HEK293 (cell line): ENCODE measurements at regions not wholly inside any gene's neighbourhood (a gene's known extent, or its start where the extent isn't known, plus 50 kb on each side); places are given as distances from the start of the nearest gene placed in this dataset.

Experiments
- CTCF ChIA-PET: fragments of 350-600 bp; formaldehyde crosslinking; extraction: SDS; loops from one replicate; lab custom pipeline; 2021; ENCODE audit warnings: antibody characterized with exemption; lab: Yijun Ruan, JAX
- POLR2A ChIA-PET: fragments of 300-600 bp; formaldehyde crosslinking; extraction: SDS; loops from one replicate; lab custom pipeline; 2020; ENCODE audit warnings: antibody characterized with exemption, inconsistent platforms; lab: Yijun Ruan, JAX
- H3K27ac ChIP-seq: fragments of 200-500 bp; sonication (Bioruptor generic); 2 replicates; pipeline ENCODE4 v1.5.1; 2014; ENCODE audit warnings: low read depth, low read length, control low read depth, inconsistent platforms; ENCODE audit errors: extremely low read depth
- H3K36me3 ChIP-seq, 2 experiments: fragments of 200-500 bp in 1 of 2; sonication (Bioruptor generic) in 1 of 2; 1 replicate in 1 of 2; 2 replicates in 1 of 2; pipeline ENCODE4 v1.5.1; 2014 to 2017; ENCODE audit warnings: inconsistent platforms in 2 of 2, low read length in 2 of 2; ENCODE audit not compliant: control insufficient read depth in 2 of 2, insufficient read depth in 1 of 2
- H3K4me1 ChIP-seq: fragments of 200-500 bp; sonication (Bioruptor generic); 2 replicates; pipeline ENCODE4 v1.5.1; 2014; ENCODE audit warnings: mild to moderate bottlenecking, low read length, inconsistent platforms; ENCODE audit not compliant: control insufficient read depth, insufficient read depth
- H3K4me3 ChIP-seq: 2 replicates; pipeline ENCODE4 v1.5.1; 2011; ENCODE audit warnings: low read depth, mild to moderate bottlenecking, control low read depth, low read length, moderate library complexity
- H3K9me3 ChIP-seq: fragments of 200-500 bp; sonication (Bioruptor generic); 2 replicates; pipeline ENCODE4 v1.5.1; 2014; ENCODE audit warnings: low read depth, low read length, inconsistent platforms; ENCODE audit not compliant: control insufficient read depth, insufficient read depth
- EGR2 ChIP-seq: fragments of 450-650 bp; formaldehyde crosslinking; IDR thresholded peaks from 2 replicates; pipeline ENCODE4 v1.5.1; 2016; ENCODE audit warnings: low read depth, missing biosample characterization, missing genetic modification characterization
- FEZF1 ChIP-seq: fragments of 450-650 bp; formaldehyde crosslinking; IDR thresholded peaks from 2 replicates; pipeline ENCODE4 v1.5.1; 2016; ENCODE audit warnings: missing biosample characterization, missing genetic modification characterization
- GLIS1 ChIP-seq: fragments of 450-650 bp; formaldehyde crosslinking; IDR thresholded peaks from 2 replicates; pipeline ENCODE4 v1.5.1; 2016; ENCODE audit warnings: missing biosample characterization, missing genetic modification characterization
- HIC1 ChIP-seq: fragments of 450-650 bp; formaldehyde crosslinking; IDR thresholded peaks from 2 replicates; pipeline ENCODE4 v1.5.1; 2016; ENCODE audit warnings: missing biosample characterization, missing genetic modification characterization
- HOXA7 ChIP-seq: sonication (generic); formaldehyde crosslinking; IDR thresholded peaks from 2 replicates; pipeline ENCODE4 v1.8.1; 2022; ENCODE audit warnings: missing genetic modification reagents, borderline replicate concordance
- KLF8 ChIP-seq: fragments of 450-650 bp; formaldehyde crosslinking; IDR thresholded peaks from 2 replicates; pipeline ENCODE4 v1.5.1; 2016; ENCODE audit warnings: missing biosample characterization, missing genetic modification characterization
- WT1 ChIP-seq: fragments of 450-650 bp; formaldehyde crosslinking; IDR thresholded peaks from 2 replicates; pipeline ENCODE4 v1.5.1; 2016; ENCODE audit warnings: missing biosample characterization, missing genetic modification characterization
- ZEB2 ChIP-seq: fragments of 450-650 bp; formaldehyde crosslinking; IDR thresholded peaks from 2 replicates; pipeline ENCODE4 v1.5.1; 2016; ENCODE audit warnings: missing biosample characterization, missing genetic modification characterization
- ZIC2 ChIP-seq: fragments of 450-650 bp; formaldehyde crosslinking; IDR thresholded peaks from 2 replicates; pipeline ENCODE4 v1.5.1; 2016; ENCODE audit warnings: missing biosample characterization, missing genetic modification characterization
- ZNF133 ChIP-seq: fragments of 450-650 bp; formaldehyde crosslinking; IDR thresholded peaks from 2 replicates; pipeline ENCODE4 v1.5.1; 2016; ENCODE audit warnings: missing biosample characterization, missing genetic modification characterization
- ZNF169 ChIP-seq: fragments of 450-650 bp; formaldehyde crosslinking; IDR thresholded peaks from 2 replicates; pipeline ENCODE4 v1.5.1; 2016; ENCODE audit warnings: missing biosample characterization, missing genetic modification characterization
- ZNF184 ChIP-seq: fragments of 450-650 bp; IDR thresholded peaks from 2 replicates; pipeline ENCODE4 v1.5.1; 2018; ENCODE audit warnings: missing biosample characterization, mild to moderate bottlenecking, missing genetic modification characterization
- ZNF24 ChIP-seq: fragments of 450-650 bp; formaldehyde crosslinking; IDR thresholded peaks from 2 replicates; pipeline ENCODE4 v1.5.1; 2016; ENCODE audit warnings: missing biosample characterization, missing genetic modification characterization
- ZNF341 ChIP-seq: fragments of 450-650 bp; formaldehyde crosslinking; IDR thresholded peaks from 2 replicates; pipeline ENCODE4; 2016; ENCODE audit warnings: low read depth, missing biosample characterization, missing genetic modification characterization
- ZNF394 ChIP-seq: fragments of 450-650 bp; formaldehyde crosslinking; IDR thresholded peaks from 2 replicates; pipeline ENCODE4 v1.5.1; 2016; ENCODE audit warnings: missing biosample characterization, missing genetic modification characterization, mild to moderate bottlenecking, moderate library complexity, borderline replicate concordance
- ZNF544 ChIP-seq: fragments of 450-650 bp; formaldehyde crosslinking; IDR thresholded peaks from 2 replicates; pipeline ENCODE4 v1.5.0; 2017; ENCODE audit warnings: missing biosample characterization, missing genetic modification characterization
- ZNF600 ChIP-seq: fragments of 450-650 bp; formaldehyde crosslinking; IDR thresholded peaks from 2 replicates; pipeline ENCODE4 v1.5.1; 2016; ENCODE audit warnings: missing biosample characterization, missing genetic modification characterization
- ZNF658 ChIP-seq: fragments of 450-650 bp; formaldehyde crosslinking; IDR thresholded peaks from 2 replicates; pipeline ENCODE4; 2016; ENCODE audit warnings: missing biosample characterization, missing genetic modification characterization
- ZNF677 ChIP-seq: fragments of 450-650 bp; IDR thresholded peaks from 2 replicates; pipeline ENCODE4 v1.5.0; 2018; ENCODE audit warnings: missing biosample characterization, mild to moderate bottlenecking, missing genetic modification characterization, moderate library complexity
- ZNF785 ChIP-seq: fragments of 450-650 bp; formaldehyde crosslinking; IDR thresholded peaks from 2 replicates; pipeline ENCODE4 v1.5.1; 2016; ENCODE audit warnings: missing biosample characterization, missing genetic modification characterization
- ZSCAN16 ChIP-seq: fragments of 450-650 bp; formaldehyde crosslinking; IDR thresholded peaks from 2 replicates; pipeline ENCODE4 v1.5.1; 2016; ENCODE audit warnings: missing biosample characterization, missing genetic modification characterization
- TF ChIP-seq, protein P1 (sequence below): fragments of 450-650 bp; IDR thresholded peaks from 2 replicates; pipeline ENCODE4 v1.5.1; 2018; ENCODE audit warnings: missing biosample characterization, mild to moderate bottlenecking, missing genetic modification characterization
- TF ChIP-seq, protein P2 (sequence below): fragments of 450-650 bp; formaldehyde crosslinking; IDR thresholded peaks from 2 replicates; pipeline ENCODE4 v1.5.1; 2016; ENCODE audit warnings: missing biosample characterization, missing genetic modification characterization
- TF ChIP-seq, protein P3 (sequence below): fragments of 450-650 bp; formaldehyde crosslinking; IDR thresholded peaks from 2 replicates; pipeline ENCODE4 v1.5.1; 2016; ENCODE audit warnings: missing biosample characterization, missing genetic modification characterization
- TF ChIP-seq, protein P4 (sequence below): fragments of 450-650 bp; IDR thresholded peaks from 2 replicates; pipeline ENCODE4 v1.5.1; 2018; ENCODE audit warnings: missing biosample characterization, missing genetic modification characterization
- TF ChIP-seq, protein P5 (sequence below): fragments of 450-650 bp; formaldehyde crosslinking; IDR thresholded peaks from 2 replicates; pipeline ENCODE4 v1.5.1; 2016; ENCODE audit warnings: missing biosample characterization, missing genetic modification characterization
- TF ChIP-seq, protein P6 (sequence below): fragments of 450-650 bp; formaldehyde crosslinking; optimal IDR thresholded peaks from 2 replicates; pipeline ENCODE3; 2016; ENCODE audit warnings: missing biosample characterization, mild to moderate bottlenecking, missing genetic modification characterization

DNA sequence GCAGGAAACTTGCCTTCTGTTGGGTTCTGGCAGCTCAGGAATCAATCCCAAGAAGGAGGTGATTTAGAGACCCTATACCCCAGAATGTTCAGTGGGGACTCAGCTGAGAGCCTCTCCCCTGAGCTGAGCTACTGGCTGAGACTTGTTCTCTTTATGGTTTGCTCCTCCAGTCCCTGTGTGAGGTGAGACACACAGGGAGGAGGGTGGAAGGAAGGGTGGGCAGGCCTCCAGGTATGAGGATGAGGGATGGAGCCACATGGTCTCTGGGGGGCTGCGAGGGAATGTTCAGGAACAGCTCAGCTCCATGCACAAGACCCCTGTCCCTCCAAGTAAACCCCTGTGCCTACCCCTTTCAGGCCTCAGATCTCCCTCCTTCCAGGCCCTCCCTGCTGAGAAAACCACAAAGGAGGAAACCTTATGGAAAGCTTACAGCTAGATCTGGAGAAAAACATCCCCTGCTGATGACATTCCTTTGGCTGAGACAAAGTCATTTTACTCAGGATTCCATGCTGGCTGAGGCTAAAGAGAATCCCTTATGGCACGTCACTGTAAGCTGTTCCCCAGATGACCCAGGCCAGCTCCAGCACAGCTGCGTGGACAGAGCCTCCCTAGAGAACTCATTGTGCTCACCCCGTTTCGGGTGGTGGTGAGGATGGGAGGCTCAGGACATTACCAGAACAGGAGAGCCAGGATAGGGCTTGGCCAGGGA, 91.5 kb upstream of the IPO9 start:
- POLR2A ChIA-PET: no interaction called here
- TF ChIP-seq FEZF1 (tag by site-specific recombination) (no peak), ZSCAN16 (tag by site-specific recombination) (peak; percentile 88), HIC1 (no peak), ZNF184 (tag by site-specific recombination) (no peak), ZIC2 (tag by site-specific recombination) (peak; percentile 87), EGR2 (no peak), ZNF785 (no peak), ZNF169 (tag by site-specific recombination) (no peak), ZNF133 (tag by site-specific recombination) (no peak), WT1 (0 out of 2 replicates have a peak, but pooled peaks have one; percentile 21), GLIS1 (tag by site-specific recombination) (peak; percentile 82), ZNF658 (tag by site-specific recombination) (no peak), ZNF394 (no peak), ZNF677 (tag by site-specific recombination) (no peak), ZNF341 (tag by site-specific recombination) (no peak), ZNF544 (tag by site-specific recombination) (no peak), ZNF24 (tag by site-specific recombination) (no peak), KLF8 (tag by site-specific recombination) (no peak), ZEB2 (no peak), ZNF600 (tag by site-specific recombination) (peak; percentile 57), HOXA7 (CRISPR knock-in tag) (no peak)
- TF ChIP-seq, protein P1, sequence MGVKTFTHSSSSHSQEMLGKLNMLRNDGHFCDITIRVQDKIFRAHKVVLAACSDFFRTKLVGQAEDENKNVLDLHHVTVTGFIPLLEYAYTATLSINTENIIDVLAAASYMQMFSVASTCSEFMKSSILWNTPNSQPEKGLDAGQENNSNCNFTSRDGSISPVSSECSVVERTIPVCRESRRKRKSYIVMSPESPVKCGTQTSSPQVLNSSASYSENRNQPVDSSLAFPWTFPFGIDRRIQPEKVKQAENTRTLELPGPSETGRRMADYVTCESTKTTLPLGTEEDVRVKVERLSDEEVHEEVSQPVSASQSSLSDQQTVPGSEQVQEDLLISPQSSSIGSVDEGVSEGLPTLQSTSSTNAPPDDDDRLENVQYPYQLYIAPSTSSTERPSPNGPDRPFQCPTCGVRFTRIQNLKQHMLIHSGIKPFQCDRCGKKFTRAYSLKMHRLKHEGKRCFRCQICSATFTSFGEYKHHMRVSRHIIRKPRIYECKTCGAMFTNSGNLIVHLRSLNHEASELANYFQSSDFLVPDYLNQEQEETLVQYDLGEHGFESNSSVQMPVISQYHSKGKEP (tag by site-specific recombination): no peak
- TF ChIP-seq, protein P2, sequence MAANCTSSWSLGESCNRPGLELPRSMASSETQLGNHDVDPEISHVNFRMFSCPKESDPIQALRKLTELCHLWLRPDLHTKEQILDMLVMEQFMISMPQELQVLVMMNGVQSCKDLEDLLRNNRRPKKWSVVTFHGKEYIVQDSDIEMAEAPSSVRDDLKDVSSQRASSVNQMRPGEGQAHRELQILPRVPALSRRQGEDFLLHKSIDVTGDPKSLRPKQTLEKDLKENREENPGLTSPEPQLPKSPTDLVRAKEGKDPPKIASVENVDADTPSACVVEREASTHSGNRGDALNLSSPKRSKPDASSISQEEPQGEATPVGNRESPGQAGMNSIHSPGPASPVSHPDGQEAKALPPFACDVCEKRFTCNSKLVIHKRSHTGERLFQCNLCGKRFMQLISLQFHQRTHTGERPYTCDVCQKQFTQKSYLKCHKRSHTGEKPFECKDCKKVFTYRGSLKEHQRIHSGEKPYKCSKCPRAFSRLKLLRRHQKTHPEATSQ: no peak
- TF ChIP-seq, protein P3, sequence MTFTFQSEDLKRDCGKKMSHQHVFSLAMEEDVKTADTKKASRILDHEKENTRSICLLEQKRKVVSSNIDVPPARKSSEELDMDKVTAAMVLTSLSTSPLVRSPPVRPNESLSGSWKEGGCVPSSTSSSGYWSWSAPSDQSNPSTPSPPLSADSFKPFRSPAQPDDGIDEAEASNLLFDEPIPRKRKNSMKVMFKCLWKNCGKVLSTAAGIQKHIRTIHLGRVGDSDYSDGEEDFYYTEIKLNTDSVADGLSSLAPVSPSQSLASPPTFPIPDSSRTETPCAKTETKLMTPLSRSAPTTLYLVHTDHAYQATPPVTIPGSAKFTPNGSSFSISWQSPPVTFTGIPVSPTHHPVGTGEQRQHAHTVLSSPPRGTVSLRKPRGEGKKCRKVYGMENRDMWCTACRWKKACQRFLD: no peak
- TF ChIP-seq, protein P4, sequence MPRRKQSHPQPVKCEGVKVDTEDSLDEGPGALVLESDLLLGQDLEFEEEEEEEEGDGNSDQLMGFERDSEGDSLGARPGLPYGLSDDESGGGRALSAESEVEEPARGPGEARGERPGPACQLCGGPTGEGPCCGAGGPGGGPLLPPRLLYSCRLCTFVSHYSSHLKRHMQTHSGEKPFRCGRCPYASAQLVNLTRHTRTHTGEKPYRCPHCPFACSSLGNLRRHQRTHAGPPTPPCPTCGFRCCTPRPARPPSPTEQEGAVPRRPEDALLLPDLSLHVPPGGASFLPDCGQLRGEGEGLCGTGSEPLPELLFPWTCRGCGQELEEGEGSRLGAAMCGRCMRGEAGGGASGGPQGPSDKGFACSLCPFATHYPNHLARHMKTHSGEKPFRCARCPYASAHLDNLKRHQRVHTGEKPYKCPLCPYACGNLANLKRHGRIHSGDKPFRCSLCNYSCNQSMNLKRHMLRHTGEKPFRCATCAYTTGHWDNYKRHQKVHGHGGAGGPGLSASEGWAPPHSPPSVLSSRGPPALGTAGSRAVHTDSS (tag by site-specific recombination): no peak
- TF ChIP-seq, protein P5, sequence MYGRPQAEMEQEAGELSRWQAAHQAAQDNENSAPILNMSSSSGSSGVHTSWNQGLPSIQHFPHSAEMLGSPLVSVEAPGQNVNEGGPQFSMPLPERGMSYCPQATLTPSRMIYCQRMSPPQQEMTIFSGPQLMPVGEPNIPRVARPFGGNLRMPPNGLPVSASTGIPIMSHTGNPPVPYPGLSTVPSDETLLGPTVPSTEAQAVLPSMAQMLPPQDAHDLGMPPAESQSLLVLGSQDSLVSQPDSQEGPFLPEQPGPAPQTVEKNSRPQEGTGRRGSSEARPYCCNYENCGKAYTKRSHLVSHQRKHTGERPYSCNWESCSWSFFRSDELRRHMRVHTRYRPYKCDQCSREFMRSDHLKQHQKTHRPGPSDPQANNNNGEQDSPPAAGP: 0 out of 2 replicates have a peak, but pooled peaks have one; percentile 39
- TF ChIP-seq, protein P6, sequence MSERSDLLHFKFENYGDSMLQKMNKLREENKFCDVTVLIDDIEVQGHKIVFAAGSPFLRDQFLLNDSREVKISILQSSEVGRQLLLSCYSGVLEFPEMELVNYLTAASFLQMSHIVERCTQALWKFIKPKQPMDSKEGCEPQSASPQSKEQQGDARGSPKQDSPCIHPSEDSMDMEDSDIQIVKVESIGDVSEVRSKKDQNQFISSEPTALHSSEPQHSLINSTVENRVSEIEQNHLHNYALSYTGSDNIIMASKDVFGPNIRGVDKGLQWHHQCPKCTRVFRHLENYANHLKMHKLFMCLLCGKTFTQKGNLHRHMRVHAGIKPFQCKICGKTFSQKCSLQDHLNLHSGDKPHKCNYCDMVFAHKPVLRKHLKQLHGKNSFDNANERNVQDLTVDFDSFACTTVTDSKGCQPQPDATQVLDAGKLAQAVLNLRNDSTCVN: no peak
- CTCF ChIA-PET: interaction anchor here (0.7 to 3.6 kb wide), 5 partner anchors 17 to 179 kb away, joined by 3 to 17 read pairs (median 4); no protein-coding TSS in a partner anchor
- Histone ChIP-seq H3K4me1 (peaks cover 3% of the 10 kb centered on the region; the same call in 1 of the 2 replicates), H3K36me3 (no peaks in the 10 kb centered on the region), H3K27ac (no peak overlapping the region), H3K4me3 (no peak overlapping the region), H3K9me3 (no peaks in the 10 kb centered on the region)
